ENCODE measurements at regions not wholly inside any gene's neighbourhood (a gene's known extent, or its start where the extent isn't known, plus 50 kb on each side); places are given as distances from the start of the nearest gene placed in this dataset.

- TF ChIP-seq POLR2A (IDR thresholded peaks at IDR 0.05; ENCODE audit: low read depth, low read length) (no peak), POLR2AphosphoS5 (IDR thresholded peaks at IDR 0.05; ENCODE audit: low read depth, low read length) (no peak)
These were observed 417.4 kb upstream of the NAALADL2 start for GRCh38 chr3:174441588-174442301.

Measured in GM12892 (cell line).